NCI-H1436 treated with DMSO at 0.1 percent for 48 hours (cell line): ENCODE measurements at regions not wholly inside any gene's neighbourhood (a gene's known extent, or its start where the extent isn't known, plus 50 kb on each side); places are given as distances from the start of the nearest gene placed in this dataset.

ENCODE experiments used
- DNase-seq: peaks from one replicate; lab custom pipeline; 2025; lab: John Stamatoyannopoulos, UW

GRCh38 chr4:167475951-167476350, 241.7 kb upstream of the SPOCK3 start:
- DNase-seq, result no peak

GRCh38 chr4:167492007-167492406, 257.7 kb upstream of the SPOCK3 start:
- DNase-seq, result no peak

GRCh38 chr4:167509551-167509950, 275.3 kb upstream of the SPOCK3 start:
- DNase-seq, result no peak

GRCh38 chr4:167524091-167524490, 289.8 kb upstream of the SPOCK3 start:
- DNase-seq, result no peak

GRCh38 chr4:167537761-167538160, 303.5 kb upstream of the SPOCK3 start:
- DNase-seq, result no peak

- no peak for DNase-seq
Observed at GRCh38 chr4:167541286-167541685, 307.0 kb upstream of the SPOCK3 start.

GRCh38 chr4:167544391-167544790, 310.1 kb upstream of the SPOCK3 start:
- DNase-seq, result no peak

- DNase-seq, result no peak
Observed at GRCh38 chr4:167550021-167550420, 315.7 kb upstream of the SPOCK3 start.

- DNase-seq, result no peak
Observed at GRCh38 chr4:167555338-167556022, 321.2 kb upstream of the SPOCK3 start.

GRCh38 chr4:167578906-167579305, 344.6 kb upstream of the SPOCK3 start:
- DNase-seq, result no peak

- DNase-seq, result no peak
Observed at GRCh38 chr4:167581449-167581965, 347.2 kb upstream of the SPOCK3 start.

GRCh38 chr4:167587361-167587760, 353.1 kb upstream of the SPOCK3 start:
- DNase-seq, result no peak

- DNase-seq, result no peak
Observed at GRCh38 chr4:167595898-167596297, 361.6 kb upstream of the SPOCK3 start.

GRCh38 chr4:167602157-167602556, 367.9 kb upstream of the SPOCK3 start:
- DNase-seq, result no peak

- DNase-seq, result no peak
Observed at GRCh38 chr4:167606551-167606950, 372.3 kb upstream of the SPOCK3 start.

- no peak for DNase-seq
Observed at GRCh38 chr4:167613381-167613780, 379.1 kb upstream of the SPOCK3 start.

- no peak for DNase-seq
Observed at GRCh38 chr4:167614866-167615265, 380.6 kb upstream of the SPOCK3 start.

- no peak for DNase-seq
Observed at GRCh38 chr4:167616476-167616875, 382.2 kb upstream of the SPOCK3 start.

- DNase-seq, result no peak
Observed at GRCh38 chr4:167622481-167623240, 388.4 kb upstream of the SPOCK3 start.

- no peak for DNase-seq
Observed at GRCh38 chr4:167623241-167623572, 388.9 kb upstream of the SPOCK3 start.

- DNase-seq, result no peak
Observed at GRCh38 chr4:167629272-167629671, 395.0 kb upstream of the SPOCK3 start.

GRCh38 chr4:167642250-167642649, 408.0 kb upstream of the SPOCK3 start:
- no peak for DNase-seq

GRCh38 chr4:167645358-167645757, 411.1 kb upstream of the SPOCK3 start:
- no peak for DNase-seq

- no peak for DNase-seq
Observed at GRCh38 chr4:167652267-167652666, 418.0 kb upstream of the SPOCK3 start.
